ENCODE measurements at regions not wholly inside any gene's neighbourhood (a gene's known extent, or its start where the extent isn't known, plus 50 kb on each side); places are given as distances from the start of the nearest gene placed in this dataset.
"Not testable (repeated sequence)": the region's sequence is repeated elsewhere in the genome, so short reads cannot be mapped to it uniquely, and the experiment has no call there.

DNA sequence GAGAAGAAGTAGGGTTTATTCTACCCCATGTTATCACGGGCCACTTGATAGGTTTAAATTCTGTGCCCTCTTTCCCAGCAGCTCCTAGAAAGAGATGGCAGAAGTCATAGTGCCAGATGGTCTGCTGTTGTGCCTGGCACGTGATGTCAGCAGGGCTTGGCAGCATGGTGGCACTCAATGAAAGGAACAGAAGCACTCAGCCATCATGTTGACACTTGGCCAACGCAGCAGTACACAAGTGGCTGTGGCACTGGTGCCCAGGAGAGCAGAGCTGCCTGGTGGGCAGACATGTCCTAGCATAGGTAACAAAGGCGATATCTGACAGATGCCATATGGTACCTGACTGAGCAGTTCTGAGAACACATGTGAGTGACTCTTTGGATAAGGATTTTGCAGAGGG, 796.4 kb upstream of the ACO1 start:
- no peak for DNase-seq (ENCODE audit: low read depth)

GRCh38 chr9:31588756-31589155, 795.7 kb upstream of the ACO1 start:
- DNase-seq (ENCODE audit: low read depth) = no peak

- no peak for DNase-seq (ENCODE audit: low read depth)
Observed at GRCh38 chr9:31590091-31590490, 794.4 kb upstream of the ACO1 start.

GRCh38 chr9:31597086-31597485, 787.4 kb upstream of the ACO1 start:
- not testable (repeated sequence) for DNase-seq (ENCODE audit: low read depth)

DNA sequence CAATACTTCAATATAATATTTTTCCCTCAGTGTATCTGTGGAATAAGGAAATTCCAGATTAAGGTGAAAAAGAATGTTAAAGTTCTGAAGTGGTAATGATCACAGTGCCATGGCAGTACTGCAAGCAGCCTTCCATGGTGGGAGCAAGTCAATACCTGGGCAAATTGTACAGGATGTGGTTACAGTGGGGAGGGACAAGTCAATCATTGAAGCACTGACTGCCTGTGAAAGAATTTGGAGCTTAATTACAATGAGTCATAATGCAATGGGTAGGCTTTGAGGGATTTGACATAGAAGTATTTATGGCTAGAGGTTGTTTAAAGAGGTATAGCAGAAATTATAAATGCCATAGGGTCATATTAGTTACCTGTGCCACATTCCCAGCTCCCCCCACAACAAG, 786.5 kb upstream of the ACO1 start:
- no peak for DNase-seq (ENCODE audit: low read depth)

- no peak for DNase-seq (ENCODE audit: low read depth)
Observed at GRCh38 chr9:31601666-31602065, 782.8 kb upstream of the ACO1 start.

DNA sequence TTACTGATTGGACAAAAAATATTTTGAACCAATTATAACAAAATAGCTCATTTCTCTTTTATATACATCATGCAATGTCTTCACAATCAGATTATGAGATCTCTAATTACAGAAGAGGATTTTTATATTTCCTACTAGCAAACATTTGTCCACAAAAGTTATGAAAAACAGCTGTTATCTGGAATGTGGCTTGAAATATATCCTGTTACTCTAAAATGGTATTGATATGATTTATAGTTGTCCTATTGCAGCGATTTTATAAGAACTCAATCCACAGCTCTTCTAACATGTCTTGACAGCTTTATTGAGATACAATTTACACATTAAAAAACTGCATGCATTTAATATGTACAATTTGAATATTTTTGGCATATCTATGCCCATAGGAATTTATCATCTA, 779.9 kb upstream of the ACO1 start:
- no peak for DNase-seq (ENCODE audit: low read depth)

GRCh38 chr9:31605164-31605563, 779.3 kb upstream of the ACO1 start:
- no peak for DNase-seq (ENCODE audit: low read depth)

GRCh38 chr9:31606678-31607077, 777.8 kb upstream of the ACO1 start:
- DNase-seq (ENCODE audit: low read depth) = no peak

- no peak for DNase-seq (ENCODE audit: low read depth)
Observed at GRCh38 chr9:31608416-31608815, 776.0 kb upstream of the ACO1 start.

GRCh38 chr9:31608881-31609280, 775.6 kb upstream of the ACO1 start:
- DNase-seq (ENCODE audit: low read depth) = no peak

- DNase-seq (ENCODE audit: low read depth) = no peak
Observed at GRCh38 chr9:31612336-31613030, 772.0 kb upstream of the ACO1 start.

GRCh38 chr9:31615966-31616365, 768.5 kb upstream of the ACO1 start:
- DNase-seq (ENCODE audit: low read depth) = no peak

DNA sequence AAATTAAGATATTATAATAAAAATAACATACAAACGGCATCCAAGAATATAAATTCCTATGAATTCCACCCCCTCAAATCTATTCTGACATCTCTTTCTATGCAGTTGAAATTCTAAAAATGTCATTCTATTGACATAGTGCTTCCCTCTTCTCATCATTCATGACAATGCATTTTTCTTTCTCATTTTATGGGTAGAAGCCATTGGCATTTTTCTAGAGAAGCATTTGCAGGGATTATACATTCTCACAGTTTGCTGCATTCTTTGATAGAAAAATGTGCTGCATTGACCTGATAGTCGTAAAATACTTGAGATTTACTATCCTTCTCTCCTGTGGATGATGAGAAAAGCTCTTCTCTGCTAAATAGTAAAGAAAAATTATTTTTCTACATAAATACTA, 760.9 kb upstream of the ACO1 start:
- no peak for DNase-seq (ENCODE audit: low read depth)

GRCh38 chr9:31629292-31629691, 755.2 kb upstream of the ACO1 start:
- no peak for DNase-seq (ENCODE audit: low read depth)

DNA sequence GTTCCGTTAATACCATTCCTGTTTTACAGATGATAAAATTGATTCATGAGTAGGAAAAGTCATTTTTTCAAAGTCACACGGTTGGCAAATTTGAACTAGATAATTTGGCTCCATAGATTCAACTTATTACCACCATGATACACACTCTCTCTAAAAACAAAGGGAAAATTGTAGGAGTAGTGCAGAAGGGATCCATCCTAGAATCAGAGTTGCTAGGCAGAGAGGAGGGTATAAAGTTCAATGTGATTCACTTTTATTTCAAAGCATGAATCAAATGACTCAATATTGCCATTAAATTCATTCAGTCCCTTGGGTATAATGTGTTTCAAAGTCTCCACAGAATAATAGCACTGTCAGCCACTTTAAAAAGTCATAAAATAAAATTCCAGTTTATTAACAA, 747.2 kb upstream of the ACO1 start:
- DNase-seq (ENCODE audit: low read depth) = no peak

DNA sequence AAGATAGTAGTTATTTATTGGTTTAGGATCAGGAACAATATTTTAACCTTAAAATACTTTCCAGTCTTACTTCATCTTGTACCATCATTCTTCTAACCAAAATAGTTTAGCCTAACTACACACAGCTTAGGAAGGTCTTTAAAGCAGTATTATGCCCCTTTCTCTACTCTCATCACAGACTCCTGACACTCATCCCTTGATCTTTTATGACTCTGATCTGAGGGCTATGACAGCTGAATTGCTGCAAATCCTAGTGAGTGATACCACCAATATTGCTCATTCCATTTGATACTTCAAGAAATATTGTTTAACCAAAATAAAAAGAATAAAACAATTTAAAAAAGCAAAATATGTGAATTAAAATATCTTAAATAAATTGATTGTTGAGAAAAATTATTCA, 746.6 kb upstream of the ACO1 start:
- no peak for DNase-seq (ENCODE audit: low read depth)

GRCh38 chr9:31639451-31639850, 745.0 kb upstream of the ACO1 start:
- no peak for DNase-seq (ENCODE audit: low read depth)

GRCh38 chr9:31669311-31669710, 715.1 kb upstream of the ACO1 start:
- DNase-seq (ENCODE audit: low read depth) = no peak

GRCh38 chr9:31671011-31671410, 713.4 kb upstream of the ACO1 start:
- DNase-seq (ENCODE audit: low read depth) = no peak

GRCh38 chr9:31674264-31674663, 710.2 kb upstream of the ACO1 start:
- no peak for DNase-seq (ENCODE audit: low read depth)

- DNase-seq (ENCODE audit: low read depth) = no peak
Observed at GRCh38 chr9:31677415-31677814, 707.0 kb upstream of the ACO1 start.

DNA sequence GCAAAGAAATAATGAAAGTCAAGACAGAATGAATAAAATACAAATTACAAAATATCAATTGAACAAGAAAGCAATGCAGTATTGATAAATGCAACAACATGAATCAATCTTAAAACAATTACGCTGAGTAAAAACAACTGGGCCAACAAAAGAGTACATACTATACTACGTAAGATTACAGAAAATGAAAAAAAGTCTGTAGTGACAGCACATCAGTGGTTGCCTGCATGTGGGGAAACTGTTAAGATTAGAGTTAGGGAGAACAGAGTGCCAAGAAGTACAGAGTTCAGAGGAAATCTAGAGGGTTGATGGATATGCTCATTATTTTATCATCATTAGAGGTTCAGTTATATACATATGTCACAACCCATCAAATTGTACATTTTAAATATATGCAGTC, 706.6 kb upstream of the ACO1 start:
- no peak for DNase-seq (ENCODE audit: low read depth)

GRCh38 chr9:31683116-31683515, 701.3 kb upstream of the ACO1 start:
- no peak for DNase-seq (ENCODE audit: low read depth)

DNA sequence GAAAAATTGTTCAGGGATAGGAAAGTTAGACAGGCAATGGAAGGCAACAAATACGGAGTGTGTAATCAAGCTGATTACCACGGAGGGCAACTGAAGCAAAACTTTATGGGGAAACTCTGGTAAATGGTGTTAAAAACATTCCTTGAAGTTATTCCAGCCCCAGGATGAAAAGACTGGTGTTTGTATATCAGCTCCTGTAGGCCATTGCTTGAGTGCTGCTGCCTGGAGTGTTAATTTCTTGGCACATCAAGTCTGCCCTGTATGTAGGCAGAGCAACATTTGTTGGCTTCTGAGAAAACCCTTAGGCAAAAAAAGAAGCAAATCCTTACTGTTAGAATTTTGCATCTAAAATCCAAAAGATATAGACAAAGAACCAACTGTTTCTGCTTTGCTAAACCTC, 686.5 kb upstream of the ACO1 start:
- no peak for DNase-seq (ENCODE audit: low read depth)
